ENCODE measurements at regions not wholly inside any gene's neighbourhood (a gene's known extent, or its start where the extent isn't known, plus 50 kb on each side); places are given as distances from the start of the nearest gene placed in this dataset.

GRCh38 chr7:72524037-72524436, 111.9 kb upstream of the CALN1 start:
- DNase-seq, result no peak

DNA sequence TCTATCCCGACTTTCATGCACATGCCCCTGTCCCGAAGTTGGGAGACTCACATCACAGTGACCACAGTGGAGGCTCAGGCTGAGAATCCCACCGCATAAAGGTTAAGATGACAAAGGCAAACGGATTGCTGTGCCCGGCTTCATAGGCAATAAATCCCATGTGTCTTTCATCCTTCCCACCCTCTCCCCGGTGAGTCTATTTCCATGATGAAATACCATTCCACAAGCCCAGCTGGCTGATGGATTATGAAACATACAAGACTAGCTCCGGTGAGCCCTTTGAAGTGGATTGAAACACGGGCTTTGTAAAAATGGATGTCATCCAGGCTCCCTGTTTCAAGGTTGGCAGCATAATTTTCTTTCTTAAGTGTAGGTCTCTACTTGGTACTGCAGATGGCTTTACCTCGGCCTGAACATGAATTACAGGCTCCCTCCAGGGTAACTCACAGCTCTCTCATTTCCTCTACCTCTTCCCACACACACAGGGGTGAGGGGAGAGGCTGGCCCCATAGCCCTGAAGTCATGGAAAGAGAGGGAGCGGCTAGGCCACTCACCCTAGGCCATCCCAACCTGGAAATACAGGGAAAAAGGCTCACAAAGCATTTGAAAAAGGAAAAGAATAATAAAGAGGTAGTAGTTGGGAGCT, 92.0 kb upstream of the CALN1 start:
- DNase-seq, result no peak

GRCh38 chr7:72503644-72504043, 91.5 kb upstream of the CALN1 start:
- no peak for DNase-seq

GRCh38 chr7:72494807-72495206, 82.7 kb upstream of the CALN1 start:
- DNase-seq, result no peak

GRCh38 chr7:72493850-72494661, 81.9 kb upstream of the CALN1 start:
- DNase-seq, result peak; percentile 0

DNA sequence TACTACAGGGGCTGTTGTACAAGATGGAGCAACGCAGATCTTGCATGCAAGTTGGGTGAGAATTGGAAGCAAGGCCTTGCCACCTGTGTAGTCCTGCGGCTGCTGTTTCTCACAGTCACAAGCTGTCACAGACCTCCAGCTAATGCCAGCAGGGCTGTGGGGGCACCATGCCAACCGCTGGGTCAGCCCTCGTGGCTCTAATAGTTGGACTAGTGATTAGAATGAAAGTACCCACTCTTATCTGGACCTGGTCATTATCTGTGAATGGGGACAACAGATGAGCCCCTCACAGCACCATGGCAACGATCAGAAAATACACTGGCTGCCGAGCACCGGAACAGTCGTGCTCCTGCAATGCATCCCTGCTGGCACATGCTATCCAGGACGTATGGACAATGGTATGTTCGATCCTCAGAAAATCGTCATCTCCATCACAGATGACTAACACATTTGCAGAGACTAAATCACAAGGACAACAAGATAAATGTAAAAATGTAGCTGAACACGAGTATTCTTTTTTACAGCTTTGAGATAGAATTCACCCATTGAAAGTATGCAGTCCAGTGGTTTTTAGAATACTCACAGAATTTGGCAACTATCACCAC, 80.4 kb upstream of the CALN1 start:
- DNase-seq, result no peak

GRCh38 chr7:72490301-72490700, 78.2 kb upstream of the CALN1 start:
- DNase-seq, result no peak

- DNase-seq, result no peak
Measured at GRCh38 chr7:72481934-72482333, 69.8 kb upstream of the CALN1 start.

DNA sequence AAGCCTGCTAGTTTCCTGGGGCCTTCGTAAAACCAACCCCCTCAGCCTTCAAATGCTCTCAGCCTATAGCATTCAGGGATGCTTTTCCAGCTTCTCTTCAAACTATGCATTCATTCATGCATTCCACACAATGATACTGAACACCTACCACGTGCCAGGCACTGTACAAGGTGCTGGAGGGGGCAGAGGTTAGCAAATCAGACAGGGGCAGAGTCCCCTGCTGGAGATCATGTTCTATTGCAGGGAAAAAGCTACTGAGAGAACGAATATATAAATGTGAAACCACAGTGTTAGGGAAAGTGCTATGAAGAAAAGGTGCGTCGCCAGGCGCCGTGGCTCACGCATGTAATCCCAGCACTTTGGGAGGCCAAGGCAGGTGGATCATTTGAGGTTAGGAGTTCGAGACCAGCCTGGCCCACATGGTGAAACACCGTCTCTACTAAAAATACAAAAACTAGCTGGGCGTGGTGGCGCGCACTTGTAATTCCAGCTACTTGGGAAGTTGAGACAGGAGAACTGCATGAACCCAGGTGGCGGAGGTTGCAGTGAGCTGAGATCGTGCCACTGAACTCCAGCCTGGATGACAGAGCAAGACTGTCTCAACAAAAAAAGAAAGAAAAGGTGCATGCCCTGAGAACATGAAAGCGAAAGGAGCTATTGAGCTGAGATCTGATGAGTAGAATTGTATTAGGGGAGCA, 64.6 kb upstream of the CALN1 start:
- DNase-seq, result no peak

DNA sequence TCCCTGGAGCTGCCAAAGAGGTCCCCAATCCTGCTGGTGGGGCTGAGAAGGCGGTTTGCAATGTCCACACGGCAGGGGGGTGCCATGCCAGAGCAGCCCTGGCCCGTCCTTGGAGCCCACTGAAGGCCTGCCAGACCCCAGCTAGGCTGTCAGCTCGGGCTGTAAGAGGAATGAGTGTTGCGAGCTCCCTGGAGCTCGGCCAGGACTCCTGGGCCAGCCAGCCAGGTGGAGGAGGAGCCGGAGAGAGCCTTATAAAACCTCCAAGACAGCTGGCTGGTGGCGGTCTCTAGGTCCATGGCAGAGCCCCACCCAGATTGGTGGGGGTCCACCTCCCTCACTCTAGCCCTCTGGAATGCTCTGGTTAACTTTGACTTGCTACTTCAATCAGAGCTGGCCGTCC, 55.1 kb upstream of the CALN1 start:
- DNase-seq, result no peak

- no peak for DNase-seq
Measured at GRCh38 chr7:72466797-72467196, 54.7 kb upstream of the CALN1 start.

DNA sequence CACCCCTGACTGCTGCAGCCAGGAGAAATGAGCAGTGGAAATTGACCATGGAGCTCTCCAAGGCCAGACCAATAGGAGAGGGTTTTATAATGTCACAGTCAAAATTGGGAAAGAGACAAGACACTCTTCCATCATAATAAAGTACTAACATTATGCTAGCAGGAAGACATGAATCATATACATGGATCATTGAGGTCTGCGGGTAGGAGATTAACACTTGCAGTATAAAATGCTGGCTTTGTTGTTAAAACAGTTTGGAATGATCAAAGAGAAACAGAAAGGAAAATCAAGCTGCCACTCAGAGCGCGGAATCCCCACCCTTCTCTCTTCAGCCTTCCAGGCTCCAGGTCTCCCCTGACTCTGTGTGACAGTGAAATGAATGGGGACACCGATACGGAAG, 53.4 kb upstream of the CALN1 start:
- no peak for DNase-seq

DNA sequence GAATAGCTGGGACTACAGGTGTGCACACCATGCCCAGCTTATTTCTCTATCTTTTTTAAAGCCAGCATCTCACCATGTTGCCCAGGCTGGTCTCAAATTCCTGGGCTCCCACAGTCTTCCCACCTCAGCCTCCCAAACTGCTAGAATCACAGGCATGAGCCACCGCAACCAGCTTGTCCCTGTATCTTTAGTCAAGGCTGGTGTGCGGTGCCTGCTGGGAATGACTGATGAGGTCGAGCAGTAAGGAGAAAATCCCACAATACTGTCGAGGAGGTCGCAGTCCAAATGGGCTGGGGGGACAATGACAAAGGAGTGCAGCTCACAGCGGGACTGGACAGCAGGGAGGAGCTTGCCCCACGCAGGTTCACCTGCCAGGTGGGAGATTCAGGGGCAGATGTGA, 50.2 kb upstream of the CALN1 start:
- DNase-seq, result no peak

Measured in amniotic stem cell (primary cell).